MM.1S (cell line): ENCODE measurements at regions not wholly inside any gene's neighbourhood (a gene's known extent, or its start where the extent isn't known, plus 50 kb on each side); places are given as distances from the start of the nearest gene placed in this dataset.

Experiments
- CTCF ChIP-seq: fragments of 300-600 bp; sonication (generic); IDR thresholded peaks from 2 replicates; pipeline ENCODE4 v1.5.1; 2016; ENCODE audit warnings: antibody characterized with exemption, low read length, mixed read lengths
- EZH2 ChIP-seq: fragments of 300-600 bp; sonication (generic); optimal IDR thresholded peaks from 2 replicates; pipeline ENCODE3; 2017; ENCODE audit warnings: low read depth, mild to moderate bottlenecking, antibody characterized with exemption, low read length, mixed read lengths
- EZH2phosphoT487 ChIP-seq: fragments of 300-600 bp; sonication (generic); IDR thresholded peaks from 2 replicates; pipeline ENCODE4 v1.6.1; 2018; ENCODE audit warnings: antibody characterized with exemption, low read length

GRCh38 chr6:105744815-105745214 is 341.3 kb upstream of the PRDM1 start:
- TF ChIP-seq EZH2, result no peak
- TF ChIP-seq CTCF, result no peak
- TF ChIP-seq EZH2phosphoT487, result no peak
